A673 (cell line): ENCODE measurements at regions not wholly inside any gene's neighbourhood (a gene's known extent, or its start where the extent isn't known, plus 50 kb on each side); places are given as distances from the start of the nearest gene placed in this dataset.

Experiments used
- BruUV-seq: library from RNA; stranded (reverse); fragments of 400-500 nt; replicated peaks from 2 replicates; lab custom pipeline; 2021; lab: Mats Ljungman, UMichigan
- CTCF ChIA-PET: fragments of 300-600 bp; sonication (Branson Sonifier 250); formaldehyde crosslinking; loops from one replicate; lab custom pipeline; 2022; ENCODE audit warnings: antibody characterized with exemption; lab: Charles Lee
- POLR2A ChIA-PET: fragments of 300-600 bp; sonication (Branson Sonifier 250); formaldehyde crosslinking; loops from one replicate; lab custom pipeline; 2022; ENCODE audit warnings: antibody characterized with exemption; ENCODE audit not compliant: low non-redundant PET; lab: Charles Lee
- DNase-seq: peaks from one replicate; pipeline ENCODE4 v3.0.0-alpha.2; 2015; ENCODE audit warnings: low spot score
- H3K27ac ChIP-seq: fragments of 200-600 bp; sonication (generic); 2 replicates; pipeline ENCODE4 v1.5.1; 2016; ENCODE audit warnings: mixed run types, low read depth, mild to moderate bottlenecking, mixed read lengths, antibody characterized with exemption, low read length; ENCODE audit not compliant: poor library complexity, severe bottlenecking
- H3K27me3 ChIP-seq: fragments of 200-600 bp; sonication (generic); replicated peaks from 2 replicates; pipeline ENCODE4 v1.6.1; 2017; ENCODE audit warnings: mixed run types, low read depth, mild to moderate bottlenecking, mixed read lengths, antibody characterized with exemption, low read length; ENCODE audit not compliant: insufficient read depth, poor library complexity
- H3K36me3 ChIP-seq: fragments of 200-600 bp; sonication (generic); 2 replicates; pipeline ENCODE4 v1.6.1; 2016; ENCODE audit warnings: mixed run types, mild to moderate bottlenecking, mixed read lengths, antibody characterized with exemption, low read length; ENCODE audit not compliant: insufficient read depth, poor library complexity, severe bottlenecking
- H3K4me1 ChIP-seq: fragments of 200-600 bp; sonication (generic); 2 replicates; pipeline ENCODE4 v1.6.1; 2017; ENCODE audit warnings: mixed run types, mild to moderate bottlenecking, mixed read lengths, antibody characterized with exemption, low read length; ENCODE audit not compliant: insufficient read depth, poor library complexity, severe bottlenecking
- H3K4me3 ChIP-seq: fragments of 200-600 bp; sonication (generic); 2 replicates; pipeline ENCODE4 v1.5.1; 2016; ENCODE audit warnings: low read depth, mixed run types, mild to moderate bottlenecking, mixed read lengths, low read length; ENCODE audit not compliant: poor library complexity, severe bottlenecking
- H3K9me3 ChIP-seq: fragments of 200-600 bp; sonication (generic); 2 replicates; pipeline ENCODE4 v1.6.1; 2016; ENCODE audit warnings: mixed run types, low read depth, mild to moderate bottlenecking, mixed read lengths, antibody characterized with exemption, low read length; ENCODE audit not compliant: poor library complexity, severe bottlenecking
- EZH2 ChIP-seq: fragments of 200-600 bp; sonication (generic); IDR thresholded peaks from 2 replicates; pipeline ENCODE4 v1.6.1; 2017; ENCODE audit warnings: borderline replicate concordance, low read depth, mild to moderate bottlenecking, mixed read lengths, antibody characterized with exemption, low read length; ENCODE audit not compliant: poor library complexity, severe bottlenecking
- intact Hi-C: fragments of 100-400 bp; cut with micrococcal nuclease; formaldehyde crosslinking; loops from one replicate; pipeline ENCODE4 v1.10.0; 2022; ENCODE audit not compliant: unreplicated experiment
- TF ChIP-seq, protein P1 (sequence below): fragments of 300-800, 200-600 bp; sonication (generic); conservative IDR thresholded peaks from 2 replicates; pipeline ENCODE4 v1.5.1; 2017; ENCODE audit warnings: low read depth, mild to moderate bottlenecking, antibody characterized with exemption, low read length, moderate library complexity, mixed read lengths

DNA sequence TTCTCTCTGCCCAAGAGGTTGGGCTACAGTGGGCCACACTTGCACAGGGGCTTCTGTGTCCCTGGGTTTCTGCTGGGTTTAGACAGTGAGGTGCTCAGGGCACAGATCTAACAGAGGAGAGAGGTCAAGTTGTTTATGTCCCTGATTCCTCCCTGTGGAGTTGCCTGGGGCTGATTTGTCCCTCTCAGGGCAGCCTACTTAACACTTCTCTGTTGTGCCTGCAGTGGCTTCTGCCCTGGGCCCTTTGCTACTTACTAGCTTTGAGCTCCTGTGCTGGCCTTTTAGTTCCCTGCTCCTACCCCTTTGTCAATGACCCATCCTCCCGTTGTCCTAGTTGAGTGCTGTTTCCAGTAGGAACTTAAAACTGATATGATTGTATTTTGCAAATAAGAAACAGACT, 114.0 kb upstream of the RGMA start:
- BruUV-seq = no TSS peak

DNA sequence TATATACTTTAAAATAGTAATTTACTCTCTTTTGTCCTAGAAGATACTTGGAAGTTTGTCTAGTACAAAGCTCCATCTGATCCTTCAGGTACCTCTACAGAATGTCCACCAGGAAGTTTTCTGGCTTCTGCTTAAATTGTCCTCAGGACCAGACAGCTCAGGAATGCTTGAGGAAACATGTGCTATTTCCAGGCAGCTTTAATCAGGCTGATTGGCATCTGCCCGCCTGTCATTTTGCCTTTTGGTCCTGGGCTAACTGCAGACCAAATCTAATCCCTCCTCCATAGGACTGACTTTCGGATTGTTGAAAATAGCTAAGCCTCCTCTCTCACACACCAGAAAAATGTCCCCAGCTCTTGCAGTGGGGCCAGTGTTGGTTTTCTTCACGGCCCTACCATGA, 113.4 kb upstream of the RGMA start:
- no peak for DNase-seq
- Histone ChIP-seq H3K36me3 (no peaks in the 10 kb centered on the region), H3K9me3 (no peaks in the 10 kb centered on the region), H3K4me3 (no peak overlapping the region), H3K27ac (no peak overlapping the region), H3K4me1 (no peaks in the 10 kb centered on the region), H3K27me3 (no peaks in the 10 kb centered on the region)
- no TSS peak for BruUV-seq
- TF ChIP-seq, protein P1, sequence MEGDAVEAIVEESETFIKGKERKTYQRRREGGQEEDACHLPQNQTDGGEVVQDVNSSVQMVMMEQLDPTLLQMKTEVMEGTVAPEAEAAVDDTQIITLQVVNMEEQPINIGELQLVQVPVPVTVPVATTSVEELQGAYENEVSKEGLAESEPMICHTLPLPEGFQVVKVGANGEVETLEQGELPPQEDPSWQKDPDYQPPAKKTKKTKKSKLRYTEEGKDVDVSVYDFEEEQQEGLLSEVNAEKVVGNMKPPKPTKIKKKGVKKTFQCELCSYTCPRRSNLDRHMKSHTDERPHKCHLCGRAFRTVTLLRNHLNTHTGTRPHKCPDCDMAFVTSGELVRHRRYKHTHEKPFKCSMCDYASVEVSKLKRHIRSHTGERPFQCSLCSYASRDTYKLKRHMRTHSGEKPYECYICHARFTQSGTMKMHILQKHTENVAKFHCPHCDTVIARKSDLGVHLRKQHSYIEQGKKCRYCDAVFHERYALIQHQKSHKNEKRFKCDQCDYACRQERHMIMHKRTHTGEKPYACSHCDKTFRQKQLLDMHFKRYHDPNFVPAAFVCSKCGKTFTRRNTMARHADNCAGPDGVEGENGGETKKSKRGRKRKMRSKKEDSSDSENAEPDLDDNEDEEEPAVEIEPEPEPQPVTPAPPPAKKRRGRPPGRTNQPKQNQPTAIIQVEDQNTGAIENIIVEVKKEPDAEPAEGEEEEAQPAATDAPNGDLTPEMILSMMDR = no peak
- TF ChIP-seq EZH2 = no peak
- CTCF ChIA-PET = no interaction called here
- intact Hi-C loops = no loop called here
- POLR2A ChIA-PET = no interaction called here

More for the DNA sequence above, 114.0 kb upstream of the RGMA start:
- CTCF ChIA-PET = no interaction called here
- intact Hi-C loops = no loop called here
- Histone ChIP-seq H3K4me3 (no peak overlapping the region), H3K36me3 (no peaks in the 10 kb centered on the region), H3K27me3 (no peaks in the 10 kb centered on the region), H3K4me1 (no peaks in the 10 kb centered on the region), H3K27ac (no peak overlapping the region), H3K9me3 (no peaks in the 10 kb centered on the region)
- POLR2A ChIA-PET = no interaction called here
- TF ChIP-seq, protein P1 = no peak
- no peak for TF ChIP-seq EZH2
- DNase-seq = no peak

DNA sequence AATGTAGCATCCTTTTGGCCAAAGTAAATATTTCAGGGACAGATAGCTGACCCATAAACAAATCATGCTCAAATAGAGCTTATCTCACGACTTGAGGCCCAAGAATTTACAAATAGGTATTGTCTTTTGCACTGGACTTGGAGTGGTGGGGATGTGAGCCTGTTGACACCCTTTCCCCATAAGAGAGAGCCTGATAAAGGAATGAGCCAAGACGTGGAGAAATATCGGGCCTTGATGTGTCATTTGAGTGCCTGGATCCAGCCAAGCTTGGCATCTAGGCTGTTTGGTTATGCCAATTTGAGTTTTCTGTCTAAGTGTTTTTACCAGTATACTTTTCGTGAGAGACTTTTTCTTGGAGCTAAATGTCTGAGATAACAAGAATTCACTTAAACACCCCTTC, 112.9 kb upstream of the RGMA start:
- no peak for DNase-seq
- intact Hi-C loops = no loop called here
- H3K36me3 ChIP-seq = no peaks in the 10 kb centered on the region
- no peaks in the 10 kb centered on the region for H3K4me1 ChIP-seq
- TF ChIP-seq EZH2 = no peak
- TF ChIP-seq, protein P1 = no peak
- H3K27me3 ChIP-seq = no peaks in the 10 kb centered on the region
- no peak overlapping the region for H3K27ac ChIP-seq
- ChIA-PET POLR2A (no interaction called here), CTCF (no interaction called here)
- H3K9me3 ChIP-seq = no peaks in the 10 kb centered on the region
- no TSS peak for BruUV-seq
- no peak overlapping the region for H3K4me3 ChIP-seq
